HepG2 (cell line): ENCODE measurements at regions not wholly inside any gene's neighbourhood (a gene's known extent, or its start where the extent isn't known, plus 50 kb on each side); places are given as distances from the start of the nearest gene placed in this dataset.

Experiments used
- ATAC-seq: fragments of 200-7000 bp; cut with Tn5 transposase; 3 replicates; pipeline ENCODE4 v1.9.1; 2020; ENCODE audit warnings: mild to moderate bottlenecking, moderate library complexity
- BruUV-seq: library from RNA; stranded (reverse); fragments of 400-500 nt; replicated peaks from 2 replicates; lab custom pipeline; 2021; lab: Mats Ljungman, UMichigan
- CTCF ChIA-PET: fragments of 300-600 bp; formaldehyde crosslinking; extraction: SDS; loops from one replicate; lab custom pipeline; 2021; ENCODE audit warnings: low total read pairs, inconsistent platforms, low intra/inter-chr PET ratio; lab: Yijun Ruan, JAX
- POLR2A ChIA-PET: fragments of 350-600 bp; sonication (Branson Sonifier 250); formaldehyde crosslinking; loops from one replicate; lab custom pipeline; 2020; ENCODE audit warnings: antibody characterized with exemption, inconsistent platforms; lab: Yijun Ruan, JAX
- DNase-seq: peaks from one replicate; pipeline ENCODE4 v3.0.0-alpha.2; 2015; ENCODE audit warnings: low spot score
- FAIRE-seq: peaks from 3 replicates; lab custom pipeline; 2011; peaks lifted over from hg19 to GRCh38; lab: Jason Lieb, UNC
- H2AFZ ChIP-seq: one replicate; pipeline ENCODE4 v1.6.1; 2011; ENCODE audit warnings: low read length, inconsistent platforms
- H3K27ac ChIP-seq: fragments of 300-600 bp; 3 replicates; pipeline ENCODE4 v1.8.0; 2011; ENCODE audit warnings: mixed run types, mild to moderate bottlenecking, mixed read lengths, low read length, inconsistent platforms; ENCODE audit not compliant: insufficient read depth; ENCODE audit errors: extremely low read length
- H3K27me3 ChIP-seq, 2 experiments: fragments of 200-600 bp in 1 of 2; 2 replicates in 1 of 2; 3 replicates in 1 of 2; pipeline versions ENCODE4 v1.6.0 to v1.8.0; 2011; ENCODE audit warnings: low read length in 2 of 2, mild to moderate bottlenecking in 2 of 2, moderate library complexity in 2 of 2, inconsistent platforms in 1 of 2; ENCODE audit not compliant: insufficient read depth in 2 of 2, control insufficient read depth in 1 of 2
- H3K36me3 ChIP-seq, 2 experiments: fragments of 200-600 bp in 1 of 2; replicated peaks in 1 of 2; 2 replicates in 1 of 2; 3 replicates in 1 of 2; pipeline versions ENCODE4 v1.5.1 to v1.8.0; 2011; ENCODE audit warnings: low read length in 2 of 2, inconsistent platforms in 1 of 2; ENCODE audit not compliant: insufficient read depth in 2 of 2, control insufficient read depth in 1 of 2
- H3K4me1 ChIP-seq: 2 replicates; pipeline ENCODE4 v1.5.1; 2012; ENCODE audit warnings: low read length, inconsistent platforms; ENCODE audit not compliant: insufficient read depth
- H3K4me2 ChIP-seq: 2 replicates; pipeline ENCODE4 v1.6.0; 2011; ENCODE audit warnings: low read depth, low read length, inconsistent platforms
- H3K4me3 ChIP-seq, 3 experiments: fragments of 200-600 bp in 1 of 3; sonication (generic), shearing (Covaris generic) in 1 of 3; replicated peaks in 1 of 3; 2 replicates each; pipeline ENCODE4 v1.5.1; 2011 to 2016; ENCODE audit warnings: low read length in 3 of 3, inconsistent platforms in 2 of 3, low read depth in 2 of 3, mild to moderate bottlenecking in 2 of 3, control low read depth in 1 of 3, mixed read lengths in 1 of 3; ENCODE audit not compliant: insufficient read depth in 1 of 3
- H3K79me2 ChIP-seq: one replicate; pipeline ENCODE4 v1.6.1; 2011; ENCODE audit warnings: low read length, inconsistent platforms; ENCODE audit not compliant: insufficient read depth
- H3K9ac ChIP-seq: 2 replicates; pipeline ENCODE4 v1.6.0; 2011; ENCODE audit warnings: mild to moderate bottlenecking, low read depth, low read length, inconsistent platforms; ENCODE audit not compliant: insufficient read depth
- H3K9me3 ChIP-seq: 2 replicates; pipeline ENCODE4 v1.5.1; 2012; ENCODE audit warnings: mild to moderate bottlenecking, low read length
- H4K20me1 ChIP-seq: 2 replicates; pipeline ENCODE4 v1.6.0; 2011; ENCODE audit warnings: inconsistent platforms, mild to moderate bottlenecking, low read length, moderate library complexity; ENCODE audit not compliant: insufficient read depth
- GTF3A ChIP-seq: sonication (generic); formaldehyde crosslinking; conservative IDR thresholded peaks from 2 replicates; pipeline ENCODE4 v1.4.0; 2020; ENCODE audit warnings: mild to moderate bottlenecking, missing genetic modification reagents
- IRF1 ChIP-seq: sonication (generic); formaldehyde crosslinking; IDR thresholded peaks from 2 replicates; pipeline ENCODE4 v1.4.0; 2020; ENCODE audit warnings: low read depth, mild to moderate bottlenecking, missing genetic modification reagents
- KLF15 ChIP-seq: sonication (generic); formaldehyde crosslinking; IDR thresholded peaks from 2 replicates; pipeline ENCODE4 v1.8.1; 2023; ENCODE audit warnings: borderline replicate concordance, mild to moderate bottlenecking, inconsistent platforms, missing genetic modification reagents, mixed read lengths
- NR2F1 ChIP-seq, 2 experiments: fragments of 450-650 bp in 1 of 2; formaldehyde crosslinking in 1 of 2; IDR thresholded peaks; 2 replicates each; pipeline versions ENCODE4 v1.5.0 to v1.6.1; 2016 to 2020; ENCODE audit warnings: mild to moderate bottlenecking in 1 of 2, missing compliant biosample characterization in 1 of 2, missing genetic modification reagents in 1 of 2, moderate library complexity in 1 of 2
- POGZ ChIP-seq: sonication (generic); formaldehyde crosslinking; IDR thresholded peaks from 2 replicates; pipeline ENCODE4 v1.4.0; 2020; ENCODE audit warnings: mild to moderate bottlenecking, missing genetic modification reagents
- SAP130 ChIP-seq: IDR thresholded peaks from 2 replicates; pipeline ENCODE4 v1.6.1; 2016; ENCODE audit warnings: low read depth
- SMYD3 ChIP-seq: sonication (generic); formaldehyde crosslinking; IDR thresholded peaks from 2 replicates; pipeline ENCODE4 v1.8.1; 2023; ENCODE audit warnings: mild to moderate bottlenecking, missing genetic modification reagents
- TARDBP ChIP-seq: sonication (generic); formaldehyde crosslinking; IDR thresholded peaks from 2 replicates; pipeline ENCODE4 v1.8.0; 2022; ENCODE audit warnings: mild to moderate bottlenecking, missing genetic modification reagents
- TBL1XR1 ChIP-seq: fragments of 150-350 bp; IDR thresholded peaks from 2 replicates; pipeline ENCODE4 v1.6.1; 2014; ENCODE audit warnings: borderline replicate concordance, low read length; ENCODE audit not compliant: partially characterized antibody
- YEATS2 ChIP-seq: sonication (generic); formaldehyde crosslinking; IDR thresholded peaks from 2 replicates; pipeline ENCODE4 v1.4.0; 2020; ENCODE audit warnings: missing genetic modification reagents, borderline replicate concordance
- ZNF20 ChIP-seq: sonication (generic); formaldehyde crosslinking; IDR thresholded peaks from 2 replicates; pipeline ENCODE4 v1.4.0; 2020; ENCODE audit warnings: mild to moderate bottlenecking, moderate library complexity, missing genetic modification reagents
- ZNF253 ChIP-seq: sonication (generic); formaldehyde crosslinking; IDR thresholded peaks from 2 replicates; pipeline ENCODE4 v1.8.0; 2022; ENCODE audit warnings: mild to moderate bottlenecking, missing genetic modification reagents, borderline replicate concordance
- ZNF572 ChIP-seq: sonication (generic); formaldehyde crosslinking; IDR thresholded peaks from 2 replicates; pipeline ENCODE4 v1.5.1; 2020; ENCODE audit warnings: mild to moderate bottlenecking, missing genetic modification reagents
- ZNF577 ChIP-seq: sonication (generic); formaldehyde crosslinking; IDR thresholded peaks from 2 replicates; pipeline ENCODE4 v1.4.0; 2020; ENCODE audit warnings: mild to moderate bottlenecking, low read depth, missing genetic modification reagents, borderline replicate concordance
- ZNF616 ChIP-seq: sonication (generic); formaldehyde crosslinking; IDR thresholded peaks from 2 replicates; pipeline ENCODE4 v1.5.0; 2020; ENCODE audit warnings: low read depth, mild to moderate bottlenecking, missing genetic modification reagents
- ZNF619 ChIP-seq: sonication (generic); formaldehyde crosslinking; IDR thresholded peaks from 2 replicates; pipeline ENCODE4 v1.4.0; 2020; ENCODE audit warnings: mild to moderate bottlenecking, missing genetic modification reagents
- ZSCAN31 ChIP-seq: sonication (generic); formaldehyde crosslinking; IDR thresholded peaks from 2 replicates; pipeline ENCODE4 v1.5.0; 2020; ENCODE audit warnings: low read depth, mild to moderate bottlenecking, missing genetic modification reagents
- WGBS: methylation state at CpG from one replicate; pipeline ENCODE4 v1.1.6; 2017; ENCODE audit warnings: low lambda C conversion rate; 5-methylcytosine and 5-hydroxymethylcytosine counted together
- in situ Hi-C: cut with HindIII; loops from 2 replicates; pipeline ENCODE4 v1.10.0; 2017; ENCODE audit warnings: low pct_unique_long_range_greater_than_20kb; ENCODE audit not compliant: extremely low pct_ligation_motif_present
- intact Hi-C: fragments of 100-400 bp; cut with micrococcal nuclease; formaldehyde crosslinking; loops from one replicate; pipeline ENCODE4 v1.10.0; 2022; ENCODE audit not compliant: unreplicated experiment
- TF ChIP-seq, protein P1 (sequence below): sonication (generic); formaldehyde crosslinking; IDR thresholded peaks from 2 replicates; pipeline ENCODE4 v1.4.0; 2020; ENCODE audit warnings: missing genetic modification reagents, mild to moderate bottlenecking, borderline replicate concordance
- TF ChIP-seq, protein P2 (sequence below): sonication (generic); formaldehyde crosslinking; IDR thresholded peaks from 2 replicates; pipeline ENCODE4 v1.5.0; 2020; ENCODE audit warnings: mild to moderate bottlenecking, missing genetic modification reagents

DNA sequence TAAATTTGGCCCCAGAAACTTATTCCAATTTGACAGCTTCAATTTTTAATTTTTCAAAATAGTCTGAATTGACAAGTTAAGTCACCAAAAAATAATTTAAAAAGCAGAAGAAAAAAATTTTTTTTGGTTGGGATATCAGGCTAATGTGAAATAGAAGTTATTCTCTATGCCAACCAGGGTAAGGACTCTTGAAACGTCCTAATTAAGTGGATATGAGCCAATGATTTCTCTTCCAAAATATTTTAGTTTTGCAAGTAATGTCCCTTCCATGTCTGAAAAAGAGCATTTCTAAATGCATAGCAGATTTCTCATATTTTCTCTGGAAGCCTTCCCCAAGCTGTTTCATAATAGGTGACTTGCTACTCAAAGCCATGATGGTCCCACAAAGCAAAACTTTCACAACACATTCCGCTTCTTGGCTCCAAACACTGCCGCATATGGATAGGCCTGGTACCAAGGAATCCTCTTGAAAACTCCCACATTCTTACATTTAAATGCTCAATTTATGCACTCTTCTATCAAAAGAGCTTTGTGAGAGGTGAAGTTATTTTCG, 65.1 kb downstream of the SIX6 start:
- BruUV-seq: no TSS peak
- WGBS: 49% methylated on average over 4 of the region's 4 CpGs

More for the DNA sequence above, 65.1 kb downstream of the SIX6 start:
- H3K9me3 ChIP-seq: no peaks in the 10 kb centered on the region
- no peak for DNase-seq
- no peak overlapping the region for H3K27ac ChIP-seq
- ChIA-PET POLR2A (no interaction called here), CTCF (no interaction called here)
- intact Hi-C loops (no loop called here), in situ Hi-C loops (loop anchor here (25.0 kb wide), 1 partner anchor 512 kb away; no protein-coding TSS in a partner anchor)
- no peak overlapping the region for H3K4me2 ChIP-seq
- H4K20me1 ChIP-seq: no peaks in the 10 kb centered on the region
- no peaks in the 10 kb centered on the region for H3K4me1 ChIP-seq
- no peaks in the 10 kb centered on the region for H3K36me3 ChIP-seq
- no peak overlapping the region for H3K4me3 ChIP-seq
- FAIRE-seq: no peak
- no peak overlapping the region for H2AFZ ChIP-seq
- TF ChIP-seq NR2F1 (CRISPR knock-in tag; IDR thresholded peaks at IDR 0.05) (no peak), GTF3A (CRISPR knock-in tag) (no peak), SAP130 (no peak), ZNF577 (CRISPR knock-in tag) (no peak), ZNF572 (CRISPR knock-in tag) (no peak), IRF1 (CRISPR knock-in tag) (no peak), ZNF253 (no peak), YEATS2 (no peak), TARDBP (no peak), POGZ (CRISPR knock-in tag) (no peak), ZSCAN31 (CRISPR knock-in tag) (no peak), TBL1XR1 (no peak), SMYD3 (CRISPR knock-in tag) (no peak), ZNF619 (no peak), ZNF20 (no peak), ZNF616 (no peak), KLF15 (CRISPR knock-in tag) (no peak)
- TF ChIP-seq, protein P1, sequence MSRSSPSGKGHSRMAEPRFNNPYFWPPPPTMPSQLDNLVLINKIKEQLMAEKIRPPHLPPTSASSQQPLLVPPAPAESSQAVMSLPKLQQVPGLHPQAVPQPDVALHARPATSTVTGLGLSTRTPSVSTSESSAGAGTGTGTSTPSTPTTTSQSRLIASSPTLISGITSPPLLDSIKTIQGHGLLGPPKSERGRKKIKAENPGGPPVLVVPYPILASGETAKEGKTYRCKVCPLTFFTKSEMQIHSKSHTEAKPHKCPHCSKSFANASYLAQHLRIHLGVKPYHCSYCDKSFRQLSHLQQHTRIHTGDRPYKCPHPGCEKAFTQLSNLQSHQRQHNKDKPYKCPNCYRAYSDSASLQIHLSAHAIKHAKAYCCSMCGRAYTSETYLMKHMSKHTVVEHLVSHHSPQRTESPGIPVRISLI: no peak
- TF ChIP-seq, protein P2, sequence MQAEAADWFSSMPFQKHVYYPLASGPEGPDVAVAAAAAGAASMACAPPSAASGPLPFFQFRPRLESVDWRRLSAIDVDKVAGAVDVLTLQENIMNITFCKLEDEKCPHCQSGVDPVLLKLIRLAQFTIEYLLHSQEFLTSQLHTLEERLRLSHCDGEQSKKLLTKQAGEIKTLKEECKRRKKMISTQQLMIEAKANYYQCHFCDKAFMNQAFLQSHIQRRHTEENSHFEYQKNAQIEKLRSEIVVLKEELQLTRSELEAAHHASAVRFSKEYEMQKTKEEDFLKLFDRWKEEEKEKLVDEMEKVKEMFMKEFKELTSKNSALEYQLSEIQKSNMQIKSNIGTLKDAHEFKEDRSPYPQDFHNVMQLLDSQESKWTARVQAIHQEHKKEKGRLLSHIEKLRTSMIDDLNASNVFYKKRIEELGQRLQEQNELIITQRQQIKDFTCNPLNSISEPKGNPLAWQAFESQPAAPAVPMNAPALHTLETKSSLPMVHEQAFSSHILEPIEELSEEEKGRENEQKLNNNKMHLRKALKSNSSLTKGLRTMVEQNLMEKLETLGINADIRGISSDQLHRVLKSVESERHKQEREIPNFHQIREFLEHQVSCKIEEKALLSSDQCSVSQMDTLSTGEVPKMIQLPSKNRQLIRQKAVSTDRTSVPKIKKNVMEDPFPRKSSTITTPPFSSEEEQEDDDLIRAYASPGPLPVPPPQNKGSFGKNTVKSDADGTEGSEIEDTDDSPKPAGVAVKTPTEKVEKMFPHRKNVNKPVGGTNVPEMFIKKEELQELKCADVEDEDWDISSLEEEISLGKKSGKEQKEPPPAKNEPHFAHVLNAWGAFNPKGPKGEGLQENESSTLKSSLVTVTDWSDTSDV: no peak
- H3K27me3 ChIP-seq: no peaks in the 10 kb centered on the region
- no peak overlapping the region for H3K9ac ChIP-seq
- no peaks in the 10 kb centered on the region for H3K79me2 ChIP-seq
- no peak for ATAC-seq
